ENCODE measurements at regions not wholly inside any gene's neighbourhood (a gene's known extent, or its start where the extent isn't known, plus 50 kb on each side); places are given as distances from the start of the nearest gene placed in this dataset.
A peak's percentile ranks its signal among the peaks of the same experiment; 100 is the strongest.
"Not testable (repeated sequence)": the region's sequence is repeated elsewhere in the genome, so short reads cannot be mapped to it uniquely, and the experiment has no call there.

- no peak overlapping the region for H2BK15ac ChIP-seq (ENCODE audit: low read depth, poor library complexity, severe bottlenecking)
- H3K27ac ChIP-seq (ENCODE audit: low read length, poor library complexity, severe bottlenecking), result no peak overlapping the region
- H2AFZ ChIP-seq (ENCODE audit: low read depth, low read length), result no peak overlapping the region
- H3K18ac ChIP-seq (ENCODE audit: low read depth in 1 of 2, low read length in 2 of 2), result no peak overlapping the region
- H2BK12ac ChIP-seq (ENCODE audit: low read length in 2 of 2), result no peak overlapping the region
- H2AK5ac ChIP-seq (ENCODE audit: low read length, severe bottlenecking), result no peak overlapping the region
- DNase-seq, result peak; percentile 82
- H3K4me1 ChIP-seq (ENCODE audit: control insufficient read depth, insufficient read depth, low read depth, low read length), result no peaks in the 10 kb centered on the region
- no peak overlapping the region for H2BK120ac ChIP-seq (ENCODE audit: low read depth, low read length)
- H4K8ac ChIP-seq (ENCODE audit: low read length), result no peak overlapping the region
- no peak overlapping the region for H3K4ac ChIP-seq (ENCODE audit: low read depth in 1 of 2, low read length in 2 of 2)
- H3K23ac ChIP-seq (ENCODE audit: low read length in 2 of 2), result no peak overlapping the region
- no peak overlapping the region for H3K4me3 ChIP-seq (ENCODE audit: insufficient read depth in 1 of 2, low read depth in 1 of 2, low read length in 2 of 2)
- H4K91ac ChIP-seq (ENCODE audit: low read length), result no peak overlapping the region
- no peaks in the 10 kb centered on the region for H3K9me3 ChIP-seq (ENCODE audit: control insufficient read depth, low read length)
- no peaks in the 10 kb centered on the region for H3K27me3 ChIP-seq (ENCODE audit: control insufficient read depth in 1 of 2, insufficient read depth in 1 of 2, low read length in 2 of 2)
- no peak overlapping the region for H3K14ac ChIP-seq (ENCODE audit: low read length in 2 of 2)
- no peak overlapping the region for H3K9ac ChIP-seq (ENCODE audit: low read length)
- no peaks in the 10 kb centered on the region for H3K79me1 ChIP-seq (replicated peaks; ENCODE audit: low read length, poor library complexity, severe bottlenecking)
- H2BK5ac ChIP-seq (ENCODE audit: low read depth, low read length, poor library complexity, severe bottlenecking), result no peak overlapping the region
- H3K4me2 ChIP-seq (ENCODE audit: low read length, poor library complexity, severe bottlenecking), result no peak overlapping the region
- 0% methylated on average over 1 of the region's 1 CpG for WGBS
- H3K36me3 ChIP-seq (ENCODE audit: control insufficient read depth in 1 of 2, insufficient read depth in 2 of 2, low read depth in 1 of 2, low read length in 2 of 2), result no peaks in the 10 kb centered on the region
Measured at GRCh38 chr1:104648269-104648691, 898.6 kb downstream of the AMY1C start.

- H3K18ac ChIP-seq (ENCODE audit: low read depth in 1 of 2, low read length in 2 of 2); H3K4me2 ChIP-seq (ENCODE audit: low read length, poor library complexity, severe bottlenecking); H4K8ac ChIP-seq (ENCODE audit: low read length); H3K79me1 ChIP-seq (replicated peaks; ENCODE audit: low read length, poor library complexity, severe bottlenecking); H3K36me3 ChIP-seq (ENCODE audit: control insufficient read depth in 1 of 2, insufficient read depth in 2 of 2, low read depth in 1 of 2, low read length in 2 of 2); H3K4me1 ChIP-seq (ENCODE audit: control insufficient read depth, insufficient read depth, low read depth, low read length); H3K4me3 ChIP-seq (ENCODE audit: insufficient read depth in 1 of 2, low read depth in 1 of 2, low read length in 2 of 2); H4K91ac ChIP-seq (ENCODE audit: low read length); H3K23ac ChIP-seq (ENCODE audit: low read length in 2 of 2); H2AK5ac ChIP-seq (ENCODE audit: low read length, severe bottlenecking); H3K4ac ChIP-seq (ENCODE audit: low read depth in 1 of 2, low read length in 2 of 2); DNase-seq; H2BK12ac ChIP-seq (ENCODE audit: low read length in 2 of 2); H2BK120ac ChIP-seq (ENCODE audit: low read depth, low read length); H3K14ac ChIP-seq (ENCODE audit: low read length in 2 of 2); H3K27ac ChIP-seq (ENCODE audit: low read length, poor library complexity, severe bottlenecking); H3K27me3 ChIP-seq (ENCODE audit: control insufficient read depth in 1 of 2, insufficient read depth in 1 of 2, low read length in 2 of 2); H2BK5ac ChIP-seq (ENCODE audit: low read depth, low read length, poor library complexity, severe bottlenecking); H2AFZ ChIP-seq (ENCODE audit: low read depth, low read length); H3K9me3 ChIP-seq (ENCODE audit: control insufficient read depth, low read length); H3K9ac ChIP-seq (ENCODE audit: low read length); H2BK15ac ChIP-seq (ENCODE audit: low read depth, poor library complexity, severe bottlenecking): not testable (repeated sequence)
- 88% methylated on average over 24 of the region's 24 CpGs for WGBS
Measured at GRCh38 chr1:104664374-104664773, 914.7 kb downstream of the AMY1C start.

- Histone ChIP-seq H3K9me3 (ENCODE audit: control insufficient read depth, low read length) (no peaks in the 10 kb centered on the region), H2BK5ac (ENCODE audit: low read depth, low read length, poor library complexity, severe bottlenecking) (no peak overlapping the region), H3K14ac (ENCODE audit: low read length in 2 of 2) (no peak overlapping the region), H2BK12ac (ENCODE audit: low read length in 2 of 2) (no peak overlapping the region), H3K23ac (ENCODE audit: low read length in 2 of 2) (no peak overlapping the region), H3K9ac (ENCODE audit: low read length) (no peak overlapping the region), H3K27ac (ENCODE audit: low read length, poor library complexity, severe bottlenecking) (no peak overlapping the region), H4K8ac (ENCODE audit: low read length) (no peak overlapping the region), H3K27me3 (ENCODE audit: control insufficient read depth in 1 of 2, insufficient read depth in 1 of 2, low read length in 2 of 2) (no peaks in the 10 kb centered on the region), H3K4me3 (ENCODE audit: insufficient read depth in 1 of 2, low read depth in 1 of 2, low read length in 2 of 2) (no peak overlapping the region), H3K4ac (ENCODE audit: low read depth in 1 of 2, low read length in 2 of 2) (no peak overlapping the region), H2AFZ (ENCODE audit: low read depth, low read length) (no peak overlapping the region), H2BK15ac (ENCODE audit: low read depth, poor library complexity, severe bottlenecking) (no peak overlapping the region), H2BK120ac (ENCODE audit: low read depth, low read length) (no peak overlapping the region), H3K4me2 (ENCODE audit: low read length, poor library complexity, severe bottlenecking) (no peak overlapping the region), H2AK5ac (ENCODE audit: low read length, severe bottlenecking) (no peak overlapping the region), H3K36me3 (ENCODE audit: control insufficient read depth in 1 of 2, insufficient read depth in 2 of 2, low read depth in 1 of 2, low read length in 2 of 2) (no peaks in the 10 kb centered on the region), H3K18ac (ENCODE audit: low read depth in 1 of 2, low read length in 2 of 2) (no peak overlapping the region), H3K79me1 (replicated peaks; ENCODE audit: low read length, poor library complexity, severe bottlenecking) (no peaks in the 10 kb centered on the region), H3K4me1 (ENCODE audit: control insufficient read depth, insufficient read depth, low read depth, low read length) (no peaks in the 10 kb centered on the region), H4K91ac (ENCODE audit: low read length) (no peak overlapping the region)
- no peak for DNase-seq
Measured at GRCh38 chr1:104665300-104665699, 915.6 kb downstream of the AMY1C start.

GRCh38 chr1:104671684-104672353 is 922.1 kb downstream of the AMY1C start:
- H2AK5ac ChIP-seq (ENCODE audit: low read length, severe bottlenecking), result no peak overlapping the region
- H2BK120ac ChIP-seq (ENCODE audit: low read depth, low read length), result no peak overlapping the region
- peak overlapping the region; percentile 10 for H2AFZ ChIP-seq (ENCODE audit: low read depth, low read length)
- H3K14ac ChIP-seq (ENCODE audit: low read length in 2 of 2), result no peak overlapping the region
- 49% methylated on average over 11 of the region's 12 CpGs for WGBS
- no peaks in the 10 kb centered on the region for H3K9me3 ChIP-seq (ENCODE audit: control insufficient read depth, low read length)
- H3K4ac ChIP-seq (ENCODE audit: low read depth in 1 of 2, low read length in 2 of 2), result no peak overlapping the region
- no peak overlapping the region for H3K4me3 ChIP-seq (ENCODE audit: insufficient read depth in 1 of 2, low read depth in 1 of 2, low read length in 2 of 2)
- no peak overlapping the region for H3K23ac ChIP-seq (ENCODE audit: low read length in 2 of 2)
- H3K4me2 ChIP-seq (ENCODE audit: low read length, poor library complexity, severe bottlenecking), result no peak overlapping the region
- no peak overlapping the region for H3K27ac ChIP-seq (ENCODE audit: low read length, poor library complexity, severe bottlenecking)
- no peak overlapping the region for H3K18ac ChIP-seq (ENCODE audit: low read depth in 1 of 2, low read length in 2 of 2)
- no peak overlapping the region for H2BK12ac ChIP-seq (ENCODE audit: low read length in 2 of 2)
- no peak overlapping the region for H3K9ac ChIP-seq (ENCODE audit: low read length)
- H4K8ac ChIP-seq (ENCODE audit: low read length), result no peak overlapping the region
- DNase-seq, result no peak
- H3K27me3 ChIP-seq (ENCODE audit: control insufficient read depth in 1 of 2, insufficient read depth in 1 of 2, low read length in 2 of 2), result no peaks in the 10 kb centered on the region
- H4K91ac ChIP-seq (ENCODE audit: low read length), result no peak overlapping the region
- no peaks in the 10 kb centered on the region for H3K36me3 ChIP-seq (ENCODE audit: control insufficient read depth in 1 of 2, insufficient read depth in 2 of 2, low read depth in 1 of 2, low read length in 2 of 2)
- H2BK5ac ChIP-seq (ENCODE audit: low read depth, low read length, poor library complexity, severe bottlenecking), result no peak overlapping the region
- H3K4me1 ChIP-seq (ENCODE audit: control insufficient read depth, insufficient read depth, low read depth, low read length), result no peaks in the 10 kb centered on the region
- H3K79me1 ChIP-seq (replicated peaks; ENCODE audit: low read length, poor library complexity, severe bottlenecking), result no peaks in the 10 kb centered on the region
- H2BK15ac ChIP-seq (ENCODE audit: low read depth, poor library complexity, severe bottlenecking), result no peak overlapping the region
